ENCODE measurements at regions not wholly inside any gene's neighbourhood (a gene's known extent, or its start where the extent isn't known, plus 50 kb on each side); places are given as distances from the start of the nearest gene placed in this dataset.

- no peaks in the 10 kb centered on the region for H3K27me3 ChIP-seq
- H3K4me1 ChIP-seq = no peaks in the 10 kb centered on the region
- H3K27ac ChIP-seq = no peak overlapping the region
- no peaks in the 10 kb centered on the region for H3K36me3 ChIP-seq
- no peaks in the 10 kb centered on the region for H3K9me3 ChIP-seq
- H3K4me3 ChIP-seq = no peak overlapping the region
- H3K4me2 ChIP-seq = no peak overlapping the region
- no peak for TF ChIP-seq Cebpa-rat (IDR thresholded peaks at IDR 0.05)
- H3K9ac ChIP-seq = no peak overlapping the region
- H4K20me1 ChIP-seq = no peaks in the 10 kb centered on the region
These were observed 191.1 kb upstream of the NEIL3 start for GRCh38 chr4:177118596-177118995.

GRCh38 chr4:177119021-177119471 lies 190.6 kb upstream of the NEIL3 start:
- no peaks in the 10 kb centered on the region for H3K36me3 ChIP-seq
- no peak overlapping the region for H3K27ac ChIP-seq
- H3K9ac ChIP-seq = no peak overlapping the region
- no peaks in the 10 kb centered on the region for H3K9me3 ChIP-seq
- H4K20me1 ChIP-seq = no peaks in the 10 kb centered on the region
- H3K4me2 ChIP-seq = no peak overlapping the region
- H3K27me3 ChIP-seq = no peaks in the 10 kb centered on the region
- H3K4me1 ChIP-seq = no peaks in the 10 kb centered on the region
- no peak overlapping the region for H3K4me3 ChIP-seq
- no peak for TF ChIP-seq Cebpa-rat (IDR thresholded peaks at IDR 0.05)

- Histone ChIP-seq H4K20me1 (no peaks in the 10 kb centered on the region), H3K4me2 (no peak overlapping the region), H3K27me3 (no peaks in the 10 kb centered on the region), H3K4me3 (no peak overlapping the region), H3K4me1 (no peaks in the 10 kb centered on the region), H3K9me3 (no peaks in the 10 kb centered on the region), H3K36me3 (no peaks in the 10 kb centered on the region), H3K27ac (no peak overlapping the region), H3K9ac (no peak overlapping the region)
- no peak for TF ChIP-seq Cebpa-rat (IDR thresholded peaks at IDR 0.05)
These were observed 190.0 kb upstream of the NEIL3 start for GRCh38 chr4:177119691-177120090.

- no peak overlapping the region for H3K4me3 ChIP-seq
- H3K4me2 ChIP-seq = no peak overlapping the region
- no peaks in the 10 kb centered on the region for H3K36me3 ChIP-seq
- no peaks in the 10 kb centered on the region for H3K9me3 ChIP-seq
- 0 out of 2 replicates have a peak, but pooled peaks cover 8% of the 10 kb centered on the region for H3K4me1 ChIP-seq
- H3K9ac ChIP-seq = no peak overlapping the region
- no peak for TF ChIP-seq Cebpa-rat (IDR thresholded peaks at IDR 0.05)
- no peaks in the 10 kb centered on the region for H4K20me1 ChIP-seq
- no peak overlapping the region for H3K27ac ChIP-seq
- no peaks in the 10 kb centered on the region for H3K27me3 ChIP-seq
These were observed 185.9 kb upstream of the NEIL3 start for GRCh38 chr4:177123811-177124210.

GRCh38 chr4:177124349-177125064 lies 185.2 kb upstream of the NEIL3 start:
- Histone ChIP-seq H3K27me3 (no peaks in the 10 kb centered on the region), H4K20me1 (no peaks in the 10 kb centered on the region), H3K27ac (no peak overlapping the region), H3K9ac (no peak overlapping the region), H3K4me1 (0 out of 2 replicates have a peak, but pooled peaks cover 8% of the 10 kb centered on the region), H3K9me3 (peaks cover 4% of the 10 kb centered on the region; the same call in 1 of the 2 replicates), H3K4me3 (no peak overlapping the region), H3K4me2 (no peak overlapping the region), H3K36me3 (no peaks in the 10 kb centered on the region)
- TF ChIP-seq Cebpa-rat (IDR thresholded peaks at IDR 0.05) = no peak

GRCh38 chr4:177125656-177126055 lies 184.0 kb upstream of the NEIL3 start:
- TF ChIP-seq Cebpa-rat (IDR thresholded peaks at IDR 0.05) = no peak
- no peaks in the 10 kb centered on the region for H3K36me3 ChIP-seq
- peaks cover 9% of the 10 kb centered on the region; the same call in 1 of the 2 replicates for H3K9me3 ChIP-seq
- no peaks in the 10 kb centered on the region for H4K20me1 ChIP-seq
- H3K4me3 ChIP-seq = no peak overlapping the region
- 0 out of 2 replicates have a peak, but pooled peaks cover 8% of the 10 kb centered on the region for H3K4me1 ChIP-seq
- no peaks in the 10 kb centered on the region for H3K27me3 ChIP-seq
- no peak overlapping the region for H3K4me2 ChIP-seq
- H3K9ac ChIP-seq = no peak overlapping the region
- no peak overlapping the region for H3K27ac ChIP-seq

GRCh38 chr4:177127658-177128057 lies 182.0 kb upstream of the NEIL3 start:
- H3K4me3 ChIP-seq = no peak overlapping the region
- H4K20me1 ChIP-seq = no peaks in the 10 kb centered on the region
- 0 out of 2 replicates have a peak, but pooled peaks cover 8% of the 10 kb centered on the region for H3K4me1 ChIP-seq
- H3K4me2 ChIP-seq = no peak overlapping the region
- no peaks in the 10 kb centered on the region for H3K36me3 ChIP-seq
- H3K27ac ChIP-seq = no peak overlapping the region
- no peak for TF ChIP-seq Cebpa-rat (IDR thresholded peaks at IDR 0.05)
- H3K9ac ChIP-seq = no peak overlapping the region
- peaks cover 9% of the 10 kb centered on the region; the same call in 1 of the 2 replicates for H3K9me3 ChIP-seq
- H3K27me3 ChIP-seq = no peaks in the 10 kb centered on the region

- Histone ChIP-seq H3K9me3 (peaks cover 9% of the 10 kb centered on the region; the same call in 1 of the 2 replicates), H3K27ac (no peak overlapping the region), H4K20me1 (no peaks in the 10 kb centered on the region), H3K9ac (no peak overlapping the region), H3K4me2 (no peak overlapping the region), H3K27me3 (no peaks in the 10 kb centered on the region), H3K4me3 (no peak overlapping the region), H3K36me3 (no peaks in the 10 kb centered on the region), H3K4me1 (0 out of 2 replicates have a peak, but pooled peaks cover 8% of the 10 kb centered on the region)
- TF ChIP-seq Cebpa-rat (IDR thresholded peaks at IDR 0.05) = no peak
These were observed 181.4 kb upstream of the NEIL3 start for GRCh38 chr4:177128306-177128705.

- H3K36me3 ChIP-seq = no peaks in the 10 kb centered on the region
- H3K27ac ChIP-seq = no peak overlapping the region
- H3K9me3 ChIP-seq = peaks cover 9% of the 10 kb centered on the region; the same call in 1 of the 2 replicates
- no peaks in the 10 kb centered on the region for H3K27me3 ChIP-seq
- H3K4me2 ChIP-seq = no peak overlapping the region
- H3K4me1 ChIP-seq = 0 out of 2 replicates have a peak, but pooled peaks cover 8% of the 10 kb centered on the region
- no peak overlapping the region for H3K4me3 ChIP-seq
- no peaks in the 10 kb centered on the region for H4K20me1 ChIP-seq
- no peak overlapping the region for H3K9ac ChIP-seq
- TF ChIP-seq Cebpa-rat (IDR thresholded peaks at IDR 0.05) = no peak
These were observed 177.9 kb upstream of the NEIL3 start for GRCh38 chr4:177131736-177132135.

- no peak for TF ChIP-seq Cebpa-rat (IDR thresholded peaks at IDR 0.05)
- H3K9ac ChIP-seq = no peak overlapping the region
- H3K36me3 ChIP-seq = no peaks in the 10 kb centered on the region
These were observed 162.0 kb upstream of the NEIL3 start for GRCh38 chr4:177147668-177148067.

More at GRCh38 chr4:177147668-177148067, 162.0 kb upstream of the NEIL3 start:
- H3K27ac ChIP-seq = no peak overlapping the region
- no peak overlapping the region for H3K4me3 ChIP-seq
- no peaks in the 10 kb centered on the region for H4K20me1 ChIP-seq
- no peaks in the 10 kb centered on the region for H3K27me3 ChIP-seq
- no peaks in the 10 kb centered on the region for H3K4me1 ChIP-seq
- H3K4me2 ChIP-seq = no peak overlapping the region
- no peaks in the 10 kb centered on the region for H3K9me3 ChIP-seq
